Endothelial cell (in vitro differentiated cells): ENCODE measurements at regions not wholly inside any gene's neighbourhood (a gene's known extent, or its start where the extent isn't known, plus 50 kb on each side); places are given as distances from the start of the nearest gene placed in this dataset.

ENCODE experiments used
- DNase-seq: peaks from one replicate; pipeline ENCODE4 v3.0.0; 2021; ENCODE audit warnings: low spot score
- H3K27ac Mint-ChIP-seq: one replicate; pipeline ENCODE4 v1.8.0; 2021; ENCODE audit warnings: mixed read lengths, inconsistent platforms; ENCODE audit not compliant: unreplicated experiment
- H3K27me3 Mint-ChIP-seq: one replicate; pipeline ENCODE4 v1.8.0; 2021; ENCODE audit warnings: mild to moderate bottlenecking, moderate library complexity, mixed read lengths, inconsistent platforms; ENCODE audit not compliant: unreplicated experiment
- H3K36me3 Mint-ChIP-seq: one replicate; pipeline ENCODE4 v1.8.0; 2021; ENCODE audit warnings: mild to moderate bottlenecking, low read depth, mixed read lengths, inconsistent platforms; ENCODE audit not compliant: unreplicated experiment
- H3K4me1 Mint-ChIP-seq: one replicate; pipeline ENCODE4 v1.8.0; 2021; ENCODE audit warnings: mild to moderate bottlenecking, mixed read lengths, inconsistent platforms; ENCODE audit not compliant: unreplicated experiment
- H3K4me3 Mint-ChIP-seq: one replicate; pipeline ENCODE4 v1.8.0; 2021; ENCODE audit warnings: mild to moderate bottlenecking, mixed read lengths, inconsistent platforms; ENCODE audit not compliant: unreplicated experiment
- H3K9me3 Mint-ChIP-seq: one replicate; pipeline ENCODE4 v1.8.0; 2021; ENCODE audit warnings: mixed read lengths, inconsistent platforms; ENCODE audit not compliant: unreplicated experiment
- TF ChIP-seq, protein P1 (sequence below): fragments of 200-600 bp; sonication (generic); IDR thresholded peaks from one replicate; pipeline ENCODE4 v1.5.0; 2021; ENCODE audit warnings: antibody characterized with exemption; ENCODE audit not compliant: unreplicated experiment

GRCh38 chr6:25122001-25122400, 157.2 kb upstream of the CARMIL1 start:
- no peaks in the 10 kb centered on the region for H3K36me3 Mint-ChIP-seq
- peaks cover 10% of the 10 kb centered on the region for H3K4me1 Mint-ChIP-seq
- no peaks in the 10 kb centered on the region for H3K27me3 Mint-ChIP-seq
- no peak overlapping the region for H3K4me3 Mint-ChIP-seq
- no peak for DNase-seq
- H3K9me3 Mint-ChIP-seq = no peaks in the 10 kb centered on the region
- TF ChIP-seq, protein P1, sequence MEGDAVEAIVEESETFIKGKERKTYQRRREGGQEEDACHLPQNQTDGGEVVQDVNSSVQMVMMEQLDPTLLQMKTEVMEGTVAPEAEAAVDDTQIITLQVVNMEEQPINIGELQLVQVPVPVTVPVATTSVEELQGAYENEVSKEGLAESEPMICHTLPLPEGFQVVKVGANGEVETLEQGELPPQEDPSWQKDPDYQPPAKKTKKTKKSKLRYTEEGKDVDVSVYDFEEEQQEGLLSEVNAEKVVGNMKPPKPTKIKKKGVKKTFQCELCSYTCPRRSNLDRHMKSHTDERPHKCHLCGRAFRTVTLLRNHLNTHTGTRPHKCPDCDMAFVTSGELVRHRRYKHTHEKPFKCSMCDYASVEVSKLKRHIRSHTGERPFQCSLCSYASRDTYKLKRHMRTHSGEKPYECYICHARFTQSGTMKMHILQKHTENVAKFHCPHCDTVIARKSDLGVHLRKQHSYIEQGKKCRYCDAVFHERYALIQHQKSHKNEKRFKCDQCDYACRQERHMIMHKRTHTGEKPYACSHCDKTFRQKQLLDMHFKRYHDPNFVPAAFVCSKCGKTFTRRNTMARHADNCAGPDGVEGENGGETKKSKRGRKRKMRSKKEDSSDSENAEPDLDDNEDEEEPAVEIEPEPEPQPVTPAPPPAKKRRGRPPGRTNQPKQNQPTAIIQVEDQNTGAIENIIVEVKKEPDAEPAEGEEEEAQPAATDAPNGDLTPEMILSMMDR = no peak
- no peak overlapping the region for H3K27ac Mint-ChIP-seq

- H3K27ac Mint-ChIP-seq = no peak overlapping the region
- TF ChIP-seq, protein P1 = no peak
- H3K9me3 Mint-ChIP-seq = no peaks in the 10 kb centered on the region
- DNase-seq = no peak
- no peaks in the 10 kb centered on the region for H3K36me3 Mint-ChIP-seq
- peaks cover 10% of the 10 kb centered on the region for H3K4me1 Mint-ChIP-seq
- H3K27me3 Mint-ChIP-seq = no peaks in the 10 kb centered on the region
- H3K4me3 Mint-ChIP-seq = no peak overlapping the region
Measured at GRCh38 chr6:25122622-25123237, 156.4 kb upstream of the CARMIL1 start.

- H3K27me3 Mint-ChIP-seq = no peaks in the 10 kb centered on the region
- no peak for DNase-seq
- H3K9me3 Mint-ChIP-seq = no peaks in the 10 kb centered on the region
- H3K4me1 Mint-ChIP-seq = peaks cover 10% of the 10 kb centered on the region
- H3K27ac Mint-ChIP-seq = no peak overlapping the region
- no peaks in the 10 kb centered on the region for H3K36me3 Mint-ChIP-seq
- TF ChIP-seq, protein P1 = no peak
- no peak overlapping the region for H3K4me3 Mint-ChIP-seq
Measured at GRCh38 chr6:25124216-25124715, 154.9 kb upstream of the CARMIL1 start.

DNA sequence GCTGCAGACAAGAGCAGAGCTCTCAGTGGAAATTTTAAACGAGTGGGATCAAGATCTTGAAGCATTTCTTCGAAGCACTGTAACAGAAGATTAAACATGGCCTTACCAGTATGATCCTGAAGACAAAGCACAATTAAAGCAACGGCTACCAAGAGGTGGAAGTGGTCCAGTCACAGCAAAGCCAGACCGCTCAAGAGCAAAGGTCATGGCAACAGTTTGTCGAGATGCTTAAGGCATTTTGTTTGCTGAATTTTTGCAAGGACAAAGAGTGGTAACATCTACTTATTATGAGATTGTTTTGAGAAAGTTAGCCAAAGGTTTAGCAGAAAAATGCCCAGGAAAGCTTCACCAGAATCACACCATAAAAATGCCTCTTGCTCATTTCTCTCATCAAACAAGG, 153.4 kb upstream of the CARMIL1 start:
- peaks cover 10% of the 10 kb centered on the region for H3K4me1 Mint-ChIP-seq
- no peak overlapping the region for H3K27ac Mint-ChIP-seq
- TF ChIP-seq, protein P1 = no peak
- no peaks in the 10 kb centered on the region for H3K36me3 Mint-ChIP-seq
- no peaks in the 10 kb centered on the region for H3K9me3 Mint-ChIP-seq
- H3K4me3 Mint-ChIP-seq = no peak overlapping the region
- no peak for DNase-seq
- no peaks in the 10 kb centered on the region for H3K27me3 Mint-ChIP-seq

DNA sequence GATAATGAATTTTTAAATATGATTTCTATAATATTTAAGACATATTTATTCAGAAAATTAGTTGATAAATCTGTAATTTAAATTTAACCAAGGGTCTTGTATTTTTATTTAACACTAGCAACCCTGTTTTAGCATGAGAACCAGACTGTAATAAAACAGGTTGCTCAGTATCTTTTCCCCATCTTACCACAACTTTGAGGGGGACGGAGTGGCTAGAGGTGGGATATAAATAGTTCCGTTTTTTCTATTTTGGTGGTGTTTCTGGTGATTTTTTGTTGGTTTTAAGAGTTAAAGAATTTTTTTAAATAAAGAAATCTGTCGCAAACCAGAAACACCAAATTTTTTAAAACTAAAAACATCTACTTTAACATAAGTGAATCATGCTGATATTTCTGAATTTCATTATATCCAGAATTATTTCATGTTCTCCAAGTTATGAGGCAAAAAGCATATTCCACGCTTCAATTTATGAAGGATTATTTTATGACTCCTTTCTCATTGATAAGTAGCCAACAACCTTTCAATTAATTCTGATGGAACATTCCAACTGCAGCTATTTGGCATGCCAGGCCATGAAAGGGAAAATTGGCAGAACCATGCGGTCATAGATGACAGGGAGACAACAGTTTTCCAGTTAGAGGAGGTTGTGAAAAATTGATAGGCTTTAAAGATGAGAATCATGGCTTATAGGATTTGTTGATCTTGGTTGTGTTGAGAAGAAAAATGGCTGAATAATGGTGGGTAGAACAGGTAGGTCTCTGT, 151.9 kb upstream of the CARMIL1 start:
- TF ChIP-seq, protein P1 = no peak
- Mint-ChIP-seq H3K4me1 (peaks cover 1% of the 10 kb centered on the region), H3K4me3 (no peak overlapping the region), H3K9me3 (no peaks in the 10 kb centered on the region), H3K27ac (no peak overlapping the region), H3K36me3 (no peaks in the 10 kb centered on the region), H3K27me3 (no peaks in the 10 kb centered on the region)
- no peak for DNase-seq
